Breast epithelium (tissue), 3 donors: ENCODE measurements at regions not wholly inside any gene's neighbourhood (a gene's known extent, or its start where the extent isn't known, plus 50 kb on each side); places are given as distances from the start of the nearest gene placed in this dataset.

Source experiments
- POLR2A ChIP-seq: fragments of 450-650 bp; IDR thresholded peaks from one replicate; pipeline ENCODE4 v1.6.1; 2016; ENCODE audit warnings: antibody characterized with exemption, mild to moderate bottlenecking, moderate library complexity
- POLR2AphosphoS5 ChIP-seq, 3 donors: sonication (generic); formaldehyde crosslinking; IDR thresholded peaks; one replicate each; pipeline ENCODE4 v1.6.1; 2017; ENCODE audit warnings: antibody characterized with exemption in 3 of 3
- TF ChIP-seq, protein P1 (sequence below), 3 donors: fragments of 450-650 bp; IDR thresholded peaks; one replicate each; pipeline ENCODE4 v1.5.1; 2016 to 2017; ENCODE audit warnings: antibody characterized with exemption in 3 of 3, mild to moderate bottlenecking in 3 of 3, moderate library complexity in 3 of 3

DNA sequence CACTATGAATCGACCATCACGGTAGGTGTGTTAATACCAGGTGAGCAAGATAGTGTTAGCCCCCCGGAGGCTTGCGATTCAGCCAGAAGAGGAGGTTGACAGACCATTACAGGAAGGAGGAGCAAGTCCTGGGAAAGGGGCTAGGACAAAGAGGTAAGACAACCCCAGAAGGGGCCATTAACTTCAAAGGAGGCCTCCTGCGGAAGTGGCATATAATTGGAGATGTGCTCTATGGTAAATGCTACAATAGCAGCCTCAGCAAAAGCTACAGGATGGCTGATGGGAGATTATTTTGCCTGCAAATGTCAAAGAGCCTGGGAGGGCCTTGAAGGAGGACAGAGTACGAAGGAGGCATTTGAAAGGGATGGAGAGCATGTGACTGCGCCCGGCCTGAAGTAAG, 108.6 kb upstream of the CITED2 start:
- TF ChIP-seq, protein P1, sequence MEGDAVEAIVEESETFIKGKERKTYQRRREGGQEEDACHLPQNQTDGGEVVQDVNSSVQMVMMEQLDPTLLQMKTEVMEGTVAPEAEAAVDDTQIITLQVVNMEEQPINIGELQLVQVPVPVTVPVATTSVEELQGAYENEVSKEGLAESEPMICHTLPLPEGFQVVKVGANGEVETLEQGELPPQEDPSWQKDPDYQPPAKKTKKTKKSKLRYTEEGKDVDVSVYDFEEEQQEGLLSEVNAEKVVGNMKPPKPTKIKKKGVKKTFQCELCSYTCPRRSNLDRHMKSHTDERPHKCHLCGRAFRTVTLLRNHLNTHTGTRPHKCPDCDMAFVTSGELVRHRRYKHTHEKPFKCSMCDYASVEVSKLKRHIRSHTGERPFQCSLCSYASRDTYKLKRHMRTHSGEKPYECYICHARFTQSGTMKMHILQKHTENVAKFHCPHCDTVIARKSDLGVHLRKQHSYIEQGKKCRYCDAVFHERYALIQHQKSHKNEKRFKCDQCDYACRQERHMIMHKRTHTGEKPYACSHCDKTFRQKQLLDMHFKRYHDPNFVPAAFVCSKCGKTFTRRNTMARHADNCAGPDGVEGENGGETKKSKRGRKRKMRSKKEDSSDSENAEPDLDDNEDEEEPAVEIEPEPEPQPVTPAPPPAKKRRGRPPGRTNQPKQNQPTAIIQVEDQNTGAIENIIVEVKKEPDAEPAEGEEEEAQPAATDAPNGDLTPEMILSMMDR (IDR thresholded peaks at IDR 0.05): no peak
- TF ChIP-seq POLR2AphosphoS5 (IDR thresholded peaks at IDR 0.05): no peak
- no peak for TF ChIP-seq POLR2A
